K562 (cell line): ENCODE measurements at regions not wholly inside any gene's neighbourhood (a gene's known extent, or its start where the extent isn't known, plus 50 kb on each side); places are given as distances from the start of the nearest gene placed in this dataset.

ENCODE experiments used
- ATAC-seq: fragments of 200-7000 bp; cut with Tn5 transposase; 3 replicates; pipeline ENCODE4 v1.9.1; 2020; ENCODE audit warnings: moderate library complexity
- BruUV-seq: library from RNA; stranded (reverse); fragments of 400-500 nt; replicated peaks from 2 replicates; lab custom pipeline; 2021; lab: Mats Ljungman, UMichigan
- CTCF ChIA-PET: fragments of 300-600 bp; formaldehyde crosslinking; extraction: SDS; loops from one replicate; lab custom pipeline; 2021; ENCODE audit warnings: low intra/inter-chr PET ratio; lab: Yijun Ruan, JAX
- POLR2A ChIA-PET: fragments of 300-600, 350-650 bp; sonication (Branson Sonifier 250); formaldehyde crosslinking; extraction: SDS; loops from one replicate; lab custom pipeline; 2021; ENCODE audit warnings: antibody characterized with exemption, inconsistent platforms; lab: Yijun Ruan, JAX
- DNase-seq, 4 experiments: peaks; one replicate each; pipeline versions ENCODE4 v3.0.0 to v3.0.0-alpha.2; 2011 to 2018; ENCODE audit warnings: low spot score in 3 of 4, mixed read lengths in 3 of 4; ENCODE audit errors: extremely low read depth in 1 of 4
- FAIRE-seq: peaks from 2 replicates; lab custom pipeline; 2011; peaks lifted over from hg19 to GRCh38; lab: Jason Lieb, UNC
- H2AFZ ChIP-seq: 2 replicates; pipeline ENCODE4 v1.6.0; 2011; ENCODE audit warnings: low read depth, low read length, control low read depth, inconsistent platforms
- H3K27ac ChIP-seq: fragments of 200-600 bp; 3 replicates; pipeline ENCODE4 v1.8.0; 2011; ENCODE audit warnings: low read depth, mild to moderate bottlenecking, control low read depth, inconsistent platforms, low read length, moderate library complexity, mixed read lengths; ENCODE audit errors: extremely low read depth
- H3K27me3 ChIP-seq, 2 experiments: fragments of 300-600 bp in 1 of 2; 2 replicates in 1 of 2; 3 replicates in 1 of 2; pipeline versions ENCODE4 v1.6.0 to v1.8.0; 2011; ENCODE audit warnings: inconsistent platforms in 2 of 2, low read length in 2 of 2, mild to moderate bottlenecking in 1 of 2, mixed read lengths in 1 of 2, moderate library complexity in 1 of 2; ENCODE audit not compliant: control insufficient read depth in 2 of 2, insufficient read depth in 2 of 2
- H3K36me3 ChIP-seq: fragments of 300-600 bp; 3 replicates; pipeline ENCODE4 v1.8.0; 2011; ENCODE audit warnings: mild to moderate bottlenecking, low read length, inconsistent platforms; ENCODE audit not compliant: control insufficient read depth, insufficient read depth
- H3K4me1 ChIP-seq, 2 experiments: fragments of 200-600 bp in 1 of 2; replicated peaks in 1 of 2; 2 replicates in 1 of 2; 3 replicates in 1 of 2; pipeline versions ENCODE4 v1.5.1 to v1.8.0; 2011; ENCODE audit warnings: inconsistent platforms in 2 of 2, low read length in 2 of 2, mild to moderate bottlenecking in 1 of 2, mixed read lengths in 1 of 2, moderate library complexity in 1 of 2; ENCODE audit not compliant: control insufficient read depth in 2 of 2, insufficient read depth in 2 of 2
- H3K4me2 ChIP-seq: 2 replicates; pipeline ENCODE4 v1.6.1; 2011; ENCODE audit warnings: low read length, control low read depth, inconsistent platforms, mixed read lengths; ENCODE audit not compliant: insufficient read depth
- H3K4me3 ChIP-seq: fragments of 200-600 bp; sonication (generic), shearing (Covaris generic); 2 replicates; pipeline ENCODE4 v1.5.1; 2016; ENCODE audit warnings: control low read depth, inconsistent platforms
- H3K79me2 ChIP-seq: fragments of 200-600 bp; 3 replicates; pipeline ENCODE4 v1.8.0; 2011; ENCODE audit warnings: low read length, inconsistent platforms; ENCODE audit not compliant: control insufficient read depth, insufficient read depth
- H3K9ac ChIP-seq, 2 experiments: 2 replicates each; pipeline versions ENCODE4 v1.6.0 to v1.6.1; 2011; ENCODE audit warnings: low read depth in 2 of 2, low read length in 2 of 2, control low read depth in 1 of 2, inconsistent platforms in 1 of 2, mild to moderate bottlenecking in 1 of 2, mixed read lengths in 1 of 2; ENCODE audit not compliant: insufficient read depth in 1 of 2
- H3K9me1 ChIP-seq: one replicate; pipeline ENCODE4 v1.6.0; 2011; ENCODE audit warnings: inconsistent platforms, mild to moderate bottlenecking, low read length, moderate library complexity; ENCODE audit not compliant: control insufficient read depth, insufficient read depth
- H3K9me3 ChIP-seq: replicated peaks from 2 replicates; pipeline ENCODE4 v1.5.1; 2011; ENCODE audit warnings: low read depth, low read length, inconsistent platforms; ENCODE audit not compliant: control insufficient read depth, insufficient read depth
- H4K20me1 ChIP-seq: replicated peaks from 2 replicates; pipeline ENCODE4 v1.6.1; 2011; ENCODE audit warnings: low read length, inconsistent platforms, mixed read lengths; ENCODE audit not compliant: control insufficient read depth, insufficient read depth
- AFF4 ChIP-seq: sonication (generic); formaldehyde crosslinking; IDR thresholded peaks from 2 replicates; pipeline ENCODE4 v1.8.0; 2023; ENCODE audit warnings: mild to moderate bottlenecking, missing genetic modification reagents
- PREB ChIP-seq: sonication (generic); formaldehyde crosslinking; IDR thresholded peaks from 2 replicates; pipeline ENCODE4 v1.8.1; 2023; ENCODE audit warnings: mild to moderate bottlenecking, missing genetic modification reagents
- RBBP5 ChIP-seq: fragments of 200-600 bp; sonication (generic); IDR thresholded peaks from 2 replicates; pipeline ENCODE4 v1.6.1; 2012; ENCODE audit warnings: borderline replicate concordance, mild to moderate bottlenecking, low read length, control low read depth, inconsistent platforms; ENCODE audit not compliant: insufficient read depth, poor library complexity, severe bottlenecking
- RBM17 ChIP-seq: fragments of 200-400 bp; formaldehyde crosslinking; IDR thresholded peaks from 2 replicates; pipeline ENCODE4 v1.6.1; 2017; ENCODE audit warnings: low read depth, mild to moderate bottlenecking, low read length, borderline replicate concordance
- SETDB1 ChIP-seq: IDR thresholded peaks from one replicate; pipeline ENCODE4 v1.6.1; 2012; ENCODE audit warnings: low read length, control low read depth, inconsistent platforms
- SIRT6 ChIP-seq: IDR thresholded peaks from one replicate; pipeline ENCODE4 v1.6.1; 2012; ENCODE audit warnings: low read depth, mild to moderate bottlenecking, control low read depth, inconsistent platforms, low read length, moderate library complexity
- SMAD2 ChIP-seq: fragments of 150-350 bp; IDR thresholded peaks from 2 replicates; pipeline ENCODE4 v1.6.1; 2014; ENCODE audit warnings: low read depth, mild to moderate bottlenecking, low read length
- SMAD3 ChIP-seq: fragments of 450-650 bp; formaldehyde crosslinking; conservative IDR thresholded peaks from 2 replicates; pipeline ENCODE4 v1.4.0; 2020; ENCODE audit warnings: mild to moderate bottlenecking
- ZKSCAN8 ChIP-seq: fragments of 200-800 bp; sonication (Bioruptor generic); IDR thresholded peaks from 2 replicates; pipeline ENCODE4 v1.6.1; 2016; ENCODE audit warnings: missing genetic modification characterization, missing compliant biosample characterization
- ZNF764 ChIP-seq: fragments of 250-450 bp; sonication (Bioruptor Pico); IDR thresholded peaks from 2 replicates; pipeline ENCODE4 v1.4.0; 2020; ENCODE audit warnings: low read depth, mild to moderate bottlenecking, moderate library complexity
- WGBS: fragments of 100-300 bp; shearing (Covaris generic); methylation state at CpG from one replicate; pipeline ENCODE4 v1.1.6; 2016; ENCODE audit warnings: low coverage, mixed read lengths; ENCODE audit not compliant: insufficient coverage; ENCODE audit errors: missing lambda C conversion rate; 5-methylcytosine and 5-hydroxymethylcytosine counted together
- in situ Hi-C: fragments of 300-500 bp; cut with MboI; formaldehyde crosslinking; loops from 4 replicates; pipeline ENCODE4 v1.15.0; 2018; ENCODE audit warnings: inconsistent platforms, mixed read lengths
- intact Hi-C: fragments of 100-400 bp; cut with micrococcal nuclease; formaldehyde crosslinking; loops from 2 replicates; pipeline ENCODE4 v1.14.2; 2022

- intact Hi-C loops (no loop called here), in situ Hi-C loops (no loop called here)
- H3K36me3 ChIP-seq: no peaks in the 10 kb centered on the region
- H3K9ac ChIP-seq: no peak overlapping the region
- no peak overlapping the region for H3K27ac ChIP-seq
- no TSS peak for BruUV-seq
- DNase-seq (no peak), ATAC-seq (no peak), FAIRE-seq (no peak)
- no peaks in the 10 kb centered on the region for H3K9me3 ChIP-seq
- TF ChIP-seq ZNF764 (CRISPR knock-in tag): no peak
- no peak for TF ChIP-seq RBBP5
- TF ChIP-seq ZKSCAN8: no peak
- H3K4me1 ChIP-seq: no peaks in the 10 kb centered on the region
- WGBS: 0% methylated on average over 1 of the region's 1 CpG
- H3K4me3 ChIP-seq: no peak overlapping the region
- CTCF ChIA-PET: no interaction called here
- H3K79me2 ChIP-seq: no peaks in the 10 kb centered on the region
- peaks cover under 1 to 11% of the 10 kb centered on the region in 2 experiments; a peak in 4 of 5 replicates for H3K27me3 ChIP-seq
- H3K4me2 ChIP-seq: no peak overlapping the region
- no peak overlapping the region for H2AFZ ChIP-seq
- H4K20me1 ChIP-seq: no peaks in the 10 kb centered on the region
- H3K9me1 ChIP-seq: no peaks in the 10 kb centered on the region
- POLR2A ChIA-PET: interaction anchor here (0.5 to 1.5 kb wide), 3 partner anchors 9 to 98 kb away, joined by 3 to 4 read pairs (median 3); no protein-coding TSS in a partner anchor
Observed at GRCh38 chr6:150537893-150538292, 61.8 kb upstream of the PLEKHG1 start.

- Histone ChIP-seq H4K20me1 (no peaks in the 10 kb centered on the region), H3K9ac (no peak overlapping the region), H3K79me2 (no peaks in the 10 kb centered on the region), H3K4me1 (no peaks in the 10 kb centered on the region), H3K9me1 (no peaks in the 10 kb centered on the region), H3K4me2 (no peak overlapping the region), H3K27me3 (peaks cover 0 to 10% of the 10 kb centered on the region in 2 experiments; a peak in 2 of 5 replicates), H3K36me3 (no peaks in the 10 kb centered on the region), H3K27ac (no peak overlapping the region), H3K4me3 (no peak overlapping the region), H3K9me3 (no peaks in the 10 kb centered on the region), H2AFZ (no peak overlapping the region)
- no TSS peak for BruUV-seq
- ChIA-PET POLR2A (no interaction called here), CTCF (no interaction called here)
- FAIRE-seq (no peak), ATAC-seq (no peak), DNase-seq (no peak)
- intact Hi-C loops (no loop called here), in situ Hi-C loops (no loop called here)
- WGBS: 0% methylated on average over 2 of the region's 2 CpGs
- TF ChIP-seq AFF4 (CRISPR knock-in tag) (no peak), SIRT6 (no peak), SETDB1 (no peak), SMAD2 (no peak), RBM17 (no peak), SMAD3 (CRISPR knock-in tag) (no peak), PREB (CRISPR knock-in tag) (no peak)
Observed at GRCh38 chr6:150539111-150539510, 60.6 kb upstream of the PLEKHG1 start.
